HG03135 (cell line): ENCODE measurements at regions not wholly inside any gene's neighbourhood (a gene's known extent, or its start where the extent isn't known, plus 50 kb on each side); places are given as distances from the start of the nearest gene placed in this dataset.
"Not testable (repeated sequence)": the region's sequence is repeated elsewhere in the genome, so short reads cannot be mapped to it uniquely, and the experiment has no call there.

Source experiments
- ATAC-seq: cut with Tn5 transposase; IDR thresholded peaks from one replicate; pipeline ENCODE4 v1.9.1; 2021; ENCODE audit warnings: mild to moderate bottlenecking, moderate library complexity; ENCODE audit not compliant: unreplicated experiment

DNA sequence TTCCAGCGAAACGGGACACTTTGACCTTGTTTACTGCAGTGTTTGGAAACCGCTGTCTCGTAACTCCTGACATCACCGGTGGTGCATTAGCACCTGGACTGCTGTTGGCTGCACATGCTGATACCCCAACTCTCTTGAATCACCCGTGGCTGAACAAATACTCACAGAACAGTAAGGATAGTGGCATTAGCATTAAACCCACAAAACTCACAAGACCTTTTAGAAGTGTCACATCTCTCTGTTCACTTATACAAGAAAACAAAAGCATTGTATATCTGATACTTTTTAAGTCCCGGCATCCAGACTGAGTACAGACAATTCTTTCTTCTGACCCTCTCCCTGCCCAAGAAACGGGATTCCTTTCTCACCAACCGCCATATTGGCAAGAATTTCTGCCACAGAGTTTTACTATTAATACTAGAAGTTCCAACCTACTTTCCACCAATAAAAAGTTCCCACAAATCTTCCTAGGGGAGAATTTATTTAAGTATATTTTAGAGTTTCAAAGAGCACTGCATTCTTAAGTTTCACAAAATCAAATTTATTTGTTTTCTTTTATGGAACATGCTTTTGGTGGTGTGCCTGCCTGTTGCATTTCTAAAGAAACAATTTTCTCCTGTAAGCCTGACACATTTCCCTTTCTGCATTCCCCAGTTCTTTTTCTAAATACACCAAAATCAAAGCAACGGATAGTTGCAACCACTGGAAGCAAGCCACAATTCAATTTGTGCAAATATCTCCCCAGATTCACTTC, 208.4 kb upstream of the KLF14 start:
- no peak for ATAC-seq

DNA sequence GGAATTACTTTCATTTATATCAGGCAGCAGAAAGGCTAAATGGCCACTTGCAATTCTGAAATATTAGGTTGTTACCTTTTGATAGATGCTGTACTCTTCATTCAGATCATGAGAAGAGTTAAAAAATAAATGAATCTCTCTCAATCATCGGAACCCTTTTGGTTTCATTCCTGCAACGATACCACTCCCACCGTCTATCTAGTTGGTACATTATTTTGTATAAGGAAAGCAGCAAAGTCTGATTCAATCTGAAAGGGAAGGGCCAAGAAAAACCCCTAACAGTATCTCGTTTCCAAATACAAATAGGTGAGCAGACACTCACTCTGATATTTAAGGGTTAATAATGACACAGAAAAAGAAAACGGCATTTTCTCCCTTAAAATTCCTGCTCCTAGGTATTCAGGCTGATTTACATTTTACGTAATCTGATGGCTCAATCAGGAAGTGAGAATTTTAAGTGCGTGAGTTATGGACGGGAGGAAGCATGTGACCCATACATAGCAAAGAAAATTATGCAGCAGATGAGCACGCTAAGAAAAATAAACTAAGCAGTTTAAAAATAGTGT, 209.4 kb upstream of the KLF14 start:
- no peak for ATAC-seq

GRCh38 chr7:130943981-130944380, 210.0 kb upstream of the KLF14 start:
- no peak for ATAC-seq

- no peak for ATAC-seq
Measured at GRCh38 chr7:130944997-130945396, 211.0 kb upstream of the KLF14 start.

- ATAC-seq = no peak
Measured at GRCh38 chr7:130945411-130945811, 211.4 kb upstream of the KLF14 start.

DNA sequence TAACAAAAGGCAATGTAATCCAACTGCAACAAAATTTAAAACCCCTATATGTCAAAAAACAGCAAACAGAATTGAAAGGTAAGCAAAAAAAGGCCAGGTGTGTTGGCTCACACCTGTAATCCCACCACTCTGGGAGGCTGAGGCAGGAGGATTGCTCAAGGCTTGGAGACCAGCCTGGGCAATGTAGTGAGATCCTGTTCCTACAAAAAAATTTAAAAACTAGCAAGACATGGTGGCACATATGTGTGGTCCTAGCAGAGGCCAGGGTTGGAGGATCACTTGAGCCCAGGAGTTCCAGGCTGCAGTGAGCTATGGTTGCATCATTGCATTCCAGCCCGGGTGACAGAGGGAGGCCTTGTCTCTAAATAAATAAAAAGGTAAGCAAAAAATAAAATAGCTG, 212.1 kb upstream of the KLF14 start:
- ATAC-seq = no peak

DNA sequence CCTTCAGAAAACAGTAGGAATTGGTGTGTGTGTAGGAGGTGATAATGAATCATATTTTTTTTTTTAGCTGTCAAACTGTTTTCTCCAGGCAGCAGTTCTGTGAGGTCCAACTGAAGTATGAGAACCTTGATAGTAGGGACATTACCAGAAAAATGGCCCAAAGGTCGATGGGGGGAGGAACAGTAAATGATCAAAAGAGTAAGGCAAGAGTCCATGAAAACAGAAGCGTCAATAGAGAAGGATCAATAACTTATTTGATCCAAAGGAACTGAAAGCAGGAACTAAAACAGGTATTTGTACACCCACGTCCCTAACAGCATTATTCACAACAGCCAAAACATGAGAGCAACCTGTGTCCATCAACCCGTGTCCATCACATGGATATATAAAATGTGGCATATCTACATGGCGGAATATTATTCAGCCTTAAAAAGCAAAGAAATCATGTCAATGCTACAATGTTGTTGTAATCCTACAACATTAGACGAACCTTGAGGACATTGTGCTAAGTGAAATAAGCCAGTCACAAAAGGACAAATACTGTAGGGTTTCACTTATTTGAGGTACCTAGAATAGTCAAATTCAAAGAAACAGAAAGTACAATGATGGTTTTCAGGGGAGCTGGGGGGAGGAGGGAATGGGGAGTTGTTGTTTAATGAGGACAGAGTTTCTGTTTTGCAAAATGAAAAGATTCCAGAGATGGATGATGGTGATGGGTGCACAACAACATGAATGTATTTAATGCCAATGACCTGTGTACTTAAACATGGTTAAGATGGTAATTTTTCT, 214.0 kb upstream of the KLF14 start:
- ATAC-seq = no peak

DNA sequence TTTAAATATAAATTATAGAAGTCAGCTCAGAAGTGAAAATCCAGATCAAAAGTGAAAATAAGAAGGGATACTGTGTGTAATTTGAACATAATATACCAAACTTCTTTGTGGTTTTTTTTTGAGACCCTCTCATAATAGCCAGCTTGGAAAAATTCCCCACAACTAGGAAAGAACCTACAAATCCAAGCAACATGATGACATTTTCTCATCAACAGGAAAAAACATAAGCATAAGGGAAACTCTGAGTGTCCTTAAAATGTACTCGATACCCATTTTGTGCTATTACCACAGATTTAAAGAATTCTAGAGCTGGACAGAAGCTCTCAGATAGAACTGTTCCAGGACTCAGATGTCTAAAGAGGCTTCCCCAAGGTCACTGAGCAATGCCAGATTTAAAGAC, 214.8 kb upstream of the KLF14 start:
- ATAC-seq = no peak

DNA sequence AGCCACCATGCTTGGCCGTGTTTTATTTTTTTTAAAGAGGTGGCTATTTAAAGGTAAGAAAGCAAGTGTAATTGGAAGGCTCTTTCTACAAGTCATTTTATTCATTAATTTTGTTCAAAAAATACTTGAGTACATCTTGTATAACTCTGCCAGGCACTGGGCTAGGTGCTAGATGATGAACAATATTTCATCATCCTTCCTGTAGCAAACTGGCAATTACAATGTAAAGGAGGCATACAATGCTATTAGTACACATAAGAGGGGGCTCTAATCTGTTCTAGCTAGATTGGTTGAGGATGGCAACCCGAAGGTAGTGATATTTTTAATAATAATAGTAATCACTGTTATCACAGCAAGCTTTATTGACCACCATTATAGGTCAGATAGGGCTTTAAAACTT, 215.5 kb upstream of the KLF14 start:
- ATAC-seq = no peak

DNA sequence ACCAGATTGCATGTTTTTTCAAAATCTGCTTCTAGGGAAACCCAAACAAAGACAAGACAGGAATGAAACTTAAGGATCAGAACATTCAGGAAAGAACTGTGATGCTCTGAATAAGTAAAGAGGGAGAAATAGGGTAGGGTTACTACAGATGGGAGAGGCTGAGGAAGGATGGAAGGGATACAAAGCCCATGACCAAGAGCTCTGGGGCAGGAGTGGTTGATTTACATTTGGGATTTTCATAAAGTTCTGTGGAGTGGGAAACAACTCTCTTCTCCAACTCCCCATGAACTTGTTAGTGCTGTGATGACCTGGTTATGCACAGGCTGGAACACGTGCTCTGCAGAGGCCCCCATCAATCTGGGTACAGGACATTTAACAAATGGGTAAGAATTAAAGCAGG, 216.0 kb upstream of the KLF14 start:
- ATAC-seq = no peak

DNA sequence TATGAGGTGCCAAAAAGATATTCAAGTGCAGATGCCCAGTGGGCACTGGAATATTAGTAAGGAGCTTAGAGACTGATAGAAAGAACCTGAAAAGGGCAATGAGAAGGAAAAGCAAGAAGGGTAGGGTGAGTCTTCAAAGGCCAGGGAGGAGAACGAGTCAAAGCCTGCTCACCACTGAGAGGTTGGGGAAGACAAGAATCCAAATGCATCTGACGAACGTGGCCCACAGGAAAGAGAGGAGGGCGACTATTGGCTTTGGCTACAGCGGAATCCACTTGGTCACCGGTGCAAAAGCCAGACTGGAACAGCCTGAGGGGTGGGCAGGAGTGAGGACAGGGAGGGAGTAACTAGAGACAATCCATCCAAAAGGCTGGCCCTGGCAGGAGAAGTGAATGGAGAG, 216.7 kb upstream of the KLF14 start:
- ATAC-seq = no peak

- no peak for ATAC-seq
Measured at GRCh38 chr7:130951303-130951975, 217.4 kb upstream of the KLF14 start.

DNA sequence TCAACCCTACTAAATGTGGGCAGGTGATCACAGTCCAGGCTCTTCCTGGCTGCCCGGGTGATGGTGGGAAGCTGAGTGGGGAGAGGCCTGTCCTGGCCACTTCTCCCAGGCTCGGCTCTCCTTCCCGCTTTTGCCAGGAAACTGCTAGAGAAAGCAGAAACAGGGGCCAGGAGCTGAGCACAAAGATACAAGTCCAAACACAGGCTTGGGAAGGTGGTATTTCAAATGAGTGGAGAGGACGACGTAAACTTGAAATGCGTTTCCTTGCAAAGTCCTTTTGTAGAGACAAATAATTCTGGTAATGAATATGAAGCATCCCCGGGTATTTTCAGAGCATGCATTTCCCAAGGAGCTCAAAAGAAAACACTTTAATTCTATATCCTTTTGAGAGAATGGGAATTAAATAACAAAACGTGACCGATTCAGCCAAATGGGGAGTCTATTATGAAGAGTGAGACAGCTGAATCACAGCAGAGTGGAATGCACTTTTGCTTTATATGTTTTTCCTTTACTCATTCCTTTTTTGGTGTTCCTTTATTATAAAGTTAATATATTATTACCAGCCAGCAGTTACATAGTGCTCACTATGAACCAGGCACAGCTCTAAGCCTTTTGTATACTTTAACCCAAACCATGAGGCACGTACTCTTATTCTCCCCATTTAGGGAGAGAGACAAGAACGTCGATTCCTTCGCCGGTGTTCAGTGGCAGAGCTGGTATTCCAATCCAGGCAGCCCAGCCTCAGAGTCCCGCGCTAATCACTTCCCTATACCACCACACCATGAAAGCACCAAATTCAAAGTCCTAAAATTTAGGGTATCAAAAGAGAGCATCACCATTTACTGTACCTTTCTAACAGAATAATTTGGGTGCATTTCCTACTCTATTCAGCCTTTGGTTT, 218.2 kb upstream of the KLF14 start:
- ATAC-seq = no peak

- ATAC-seq = no peak
Measured at GRCh38 chr7:130953196-130953595, 219.2 kb upstream of the KLF14 start.

DNA sequence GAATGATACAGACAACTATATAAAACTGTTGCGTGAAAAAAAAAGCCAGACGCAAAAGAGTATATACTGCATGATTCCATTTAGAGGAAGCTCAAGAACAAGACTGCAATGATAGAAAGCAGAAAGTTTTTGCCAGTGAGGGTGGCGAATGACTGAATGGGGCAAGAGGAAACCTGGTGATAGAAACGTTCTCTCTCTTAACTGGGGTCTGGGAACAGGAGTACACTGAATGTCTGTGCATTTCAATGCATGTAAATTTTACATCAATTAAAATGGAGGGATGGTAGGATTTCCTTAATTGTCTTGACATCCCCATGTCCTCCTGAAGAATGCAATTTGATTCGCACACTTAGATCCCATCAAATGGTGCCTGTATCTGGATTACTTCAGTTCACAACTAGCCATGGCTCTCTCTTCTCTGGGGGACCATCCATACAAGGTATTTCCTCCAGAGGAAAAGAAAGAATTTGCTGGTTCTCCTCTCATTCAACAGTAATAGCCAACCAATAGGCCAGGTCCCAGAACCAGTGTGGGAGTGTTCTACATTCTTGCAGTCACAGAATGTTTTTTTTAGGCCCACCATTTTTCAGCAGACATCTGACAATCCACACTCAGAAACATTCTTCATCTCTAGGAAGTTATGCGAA, 221.0 kb upstream of the KLF14 start:
- no peak for ATAC-seq

DNA sequence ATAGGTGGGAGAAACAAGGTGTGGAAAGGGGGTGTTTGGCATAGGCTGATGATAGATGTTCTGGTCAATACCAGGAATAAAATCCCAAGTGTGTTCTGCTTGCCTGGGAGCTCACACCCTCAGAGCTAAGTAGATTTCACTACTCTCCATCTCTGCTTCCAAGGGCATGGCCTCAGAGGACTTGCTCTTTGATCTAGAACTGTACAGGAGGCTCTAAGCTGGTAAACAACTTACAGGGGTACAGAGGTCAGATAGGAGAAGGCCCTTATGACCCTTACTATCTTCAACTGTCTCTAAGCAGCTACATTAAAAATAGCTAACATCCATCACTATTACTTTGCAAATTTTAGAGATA, 221.5 kb upstream of the KLF14 start:
- ATAC-seq = no peak

- ATAC-seq = no peak
Measured at GRCh38 chr7:130956417-130957136, 222.6 kb upstream of the KLF14 start.

DNA sequence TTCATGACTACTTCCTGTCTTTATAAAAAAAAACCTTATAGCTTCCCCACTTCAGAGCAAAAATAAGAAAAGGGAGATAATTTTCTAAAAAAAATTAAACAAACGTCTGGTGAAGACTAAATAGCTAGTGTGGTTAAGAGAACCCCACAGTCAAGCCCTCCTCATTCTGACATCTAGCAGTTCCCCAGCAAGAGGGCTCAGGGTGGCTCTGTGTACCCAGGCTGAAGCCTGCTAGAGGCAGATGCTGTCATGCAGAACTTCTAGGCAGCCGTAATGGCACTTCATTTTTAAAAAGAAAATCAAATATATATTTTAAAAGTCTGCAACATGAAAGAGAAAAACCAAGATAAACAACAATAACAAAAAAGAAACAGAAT, 223.1 kb upstream of the KLF14 start:
- no peak for ATAC-seq

DNA sequence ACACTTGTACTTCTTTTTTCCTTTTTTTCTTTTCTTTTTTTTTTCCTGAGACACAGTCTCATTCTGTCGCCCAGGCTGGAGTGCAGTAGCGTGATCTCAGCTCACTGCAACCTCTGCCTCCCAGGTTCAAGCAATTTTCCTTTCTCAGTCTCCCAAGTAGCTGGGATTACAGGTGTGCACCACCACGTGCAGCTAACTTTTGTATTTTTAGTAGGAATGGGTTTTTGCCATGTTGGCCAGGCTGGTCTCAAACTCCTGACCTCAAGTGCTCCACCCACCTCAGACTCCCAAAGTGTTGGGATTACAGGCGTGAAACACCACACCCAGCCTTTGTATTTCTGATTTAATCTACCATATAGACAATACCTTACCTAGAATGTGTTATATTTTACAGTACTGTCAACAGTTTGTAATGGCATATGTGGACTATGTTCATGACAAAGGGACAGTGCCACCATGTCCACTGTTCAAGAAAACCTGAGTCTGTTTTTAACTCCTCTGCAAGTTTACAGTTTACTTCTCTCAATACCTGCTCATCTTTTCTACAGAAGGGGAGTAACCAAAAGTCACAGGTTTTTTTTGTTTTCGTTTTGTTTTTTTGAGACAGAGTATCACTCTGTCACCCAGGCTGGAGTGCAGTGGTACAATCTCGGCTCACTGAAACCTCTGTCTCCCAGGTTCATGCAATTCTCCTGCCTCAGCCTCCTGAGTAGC, 223.9 kb upstream of the KLF14 start:
- not testable (repeated sequence) for ATAC-seq
